MCF 10A (cell line): ENCODE measurements at regions not wholly inside any gene's neighbourhood (a gene's known extent, or its start where the extent isn't known, plus 50 kb on each side); places are given as distances from the start of the nearest gene placed in this dataset.

ENCODE experiments used
- BruUV-seq: library from RNA; stranded (reverse); fragments of 400-500 nt; replicated peaks from 2 replicates; lab custom pipeline; 2021; lab: Mats Ljungman, UMichigan
- CTCF ChIA-PET: fragments of 300-600 bp; sonication (Branson Sonifier 250); formaldehyde crosslinking; extraction: SDS; loops from one replicate; lab custom pipeline; 2021; ENCODE audit warnings: antibody characterized with exemption, inconsistent platforms; lab: Yijun Ruan, JAX
- POLR2A ChIA-PET: fragments of 300-600, 350-650 bp; sonication (Branson Sonifier 250); formaldehyde crosslinking; extraction: SDS; loops from one replicate; lab custom pipeline; 2020; ENCODE audit warnings: antibody characterized with exemption, inconsistent platforms; lab: Yijun Ruan, JAX
- DNase-seq: peaks from one replicate; pipeline ENCODE4 v3.0.0-alpha.2; 2018; ENCODE audit not compliant: unreplicated experiment
- H3K27ac Mint-ChIP-seq: one replicate; pipeline ENCODE4 v1.8.0; 2022; ENCODE audit warnings: mild to moderate bottlenecking, low read depth, mixed read lengths; ENCODE audit not compliant: unreplicated experiment
- H3K27me3 Mint-ChIP-seq: one replicate; pipeline ENCODE4 v1.8.0; 2022; ENCODE audit warnings: mixed read lengths; ENCODE audit not compliant: insufficient read depth, unreplicated experiment
- H3K36me3 Mint-ChIP-seq: one replicate; pipeline ENCODE4 v1.8.0; 2022; ENCODE audit warnings: mild to moderate bottlenecking, moderate library complexity, mixed read lengths; ENCODE audit not compliant: insufficient read depth, unreplicated experiment
- H3K4me1 Mint-ChIP-seq: one replicate; pipeline ENCODE4 v1.8.0; 2022; ENCODE audit warnings: mixed read lengths; ENCODE audit not compliant: insufficient read depth, unreplicated experiment
- H3K4me3 Mint-ChIP-seq: one replicate; pipeline ENCODE4 v1.8.0; 2022; ENCODE audit warnings: mild to moderate bottlenecking, moderate library complexity, mixed read lengths; ENCODE audit not compliant: unreplicated experiment
- H3K9me3 Mint-ChIP-seq: one replicate; pipeline ENCODE4 v1.8.0; 2022; ENCODE audit warnings: mixed read lengths; ENCODE audit not compliant: unreplicated experiment
- intact Hi-C: fragments of 100-400 bp; cut with micrococcal nuclease; formaldehyde crosslinking; loops from 2 replicates; pipeline ENCODE4 v1.14.1; 2022
- TF ChIP-seq, protein P1 (sequence below): fragments of 200-600 bp; IDR thresholded peaks from one replicate; pipeline ENCODE4 v1.8.0; 2022; ENCODE audit warnings: antibody characterized with exemption, mild to moderate bottlenecking; ENCODE audit not compliant: unreplicated experiment

DNA sequence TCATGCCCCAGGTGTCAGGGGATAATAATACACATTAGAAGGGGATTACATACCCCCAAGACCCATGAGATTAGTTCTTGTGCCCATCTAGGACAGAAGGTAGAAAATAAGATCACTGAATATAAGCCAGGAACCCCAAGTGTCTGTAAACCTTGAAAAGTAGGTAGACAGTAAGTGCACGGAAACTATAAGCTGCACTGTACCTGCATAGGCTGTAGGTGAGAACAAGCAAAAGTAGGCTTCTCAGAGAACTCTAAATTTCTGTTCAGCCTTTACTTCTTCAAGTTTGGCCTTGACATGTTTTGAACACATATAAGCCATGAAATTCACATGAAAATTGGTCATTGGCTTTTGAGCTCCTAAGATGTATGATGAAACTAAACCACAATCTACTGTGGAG lies 113.0 kb upstream of the FSIP2 start:
- DNase-seq: no peak
- TF ChIP-seq, protein P1, sequence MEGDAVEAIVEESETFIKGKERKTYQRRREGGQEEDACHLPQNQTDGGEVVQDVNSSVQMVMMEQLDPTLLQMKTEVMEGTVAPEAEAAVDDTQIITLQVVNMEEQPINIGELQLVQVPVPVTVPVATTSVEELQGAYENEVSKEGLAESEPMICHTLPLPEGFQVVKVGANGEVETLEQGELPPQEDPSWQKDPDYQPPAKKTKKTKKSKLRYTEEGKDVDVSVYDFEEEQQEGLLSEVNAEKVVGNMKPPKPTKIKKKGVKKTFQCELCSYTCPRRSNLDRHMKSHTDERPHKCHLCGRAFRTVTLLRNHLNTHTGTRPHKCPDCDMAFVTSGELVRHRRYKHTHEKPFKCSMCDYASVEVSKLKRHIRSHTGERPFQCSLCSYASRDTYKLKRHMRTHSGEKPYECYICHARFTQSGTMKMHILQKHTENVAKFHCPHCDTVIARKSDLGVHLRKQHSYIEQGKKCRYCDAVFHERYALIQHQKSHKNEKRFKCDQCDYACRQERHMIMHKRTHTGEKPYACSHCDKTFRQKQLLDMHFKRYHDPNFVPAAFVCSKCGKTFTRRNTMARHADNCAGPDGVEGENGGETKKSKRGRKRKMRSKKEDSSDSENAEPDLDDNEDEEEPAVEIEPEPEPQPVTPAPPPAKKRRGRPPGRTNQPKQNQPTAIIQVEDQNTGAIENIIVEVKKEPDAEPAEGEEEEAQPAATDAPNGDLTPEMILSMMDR: no peak
- no peak overlapping the region for H3K27ac Mint-ChIP-seq
- CTCF ChIA-PET: no interaction called here
- intact Hi-C loops: no loop called here
- no TSS peak for BruUV-seq
- no peaks in the 10 kb centered on the region for H3K27me3 Mint-ChIP-seq
- H3K4me1 Mint-ChIP-seq: no peaks in the 10 kb centered on the region
- POLR2A ChIA-PET: no interaction called here
- no peak overlapping the region for H3K4me3 Mint-ChIP-seq
- no peaks in the 10 kb centered on the region for H3K36me3 Mint-ChIP-seq
- H3K9me3 Mint-ChIP-seq: peaks cover 5% of the 10 kb centered on the region

DNA sequence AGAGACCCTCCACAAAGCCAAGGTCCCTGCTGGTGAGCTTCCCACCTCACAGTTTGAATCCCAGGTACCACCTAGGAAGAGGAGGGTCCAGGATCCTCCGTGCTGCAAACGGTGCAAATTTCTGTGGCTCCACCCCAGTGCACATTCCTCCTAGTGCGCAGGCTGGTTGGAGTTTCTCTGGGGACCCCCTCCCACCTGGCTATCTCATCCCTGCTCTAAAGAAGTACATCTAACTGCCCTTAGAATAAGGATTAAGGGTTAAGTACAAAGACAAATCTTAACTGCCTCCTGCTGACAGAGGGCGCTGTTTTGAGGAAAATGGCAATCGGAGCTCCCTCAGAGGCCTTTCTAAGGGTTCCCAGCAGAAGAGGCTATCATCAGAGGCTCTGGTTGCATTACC lies 109.6 kb upstream of the FSIP2 start:
- CTCF ChIA-PET: interaction anchor here (0.6 to 1.3 kb wide), 3 partner anchors 11 to 173 kb away, joined by 3 to 5 read pairs (median 4); no protein-coding TSS in a partner anchor
- DNase-seq: peak; percentile 14

DNA sequence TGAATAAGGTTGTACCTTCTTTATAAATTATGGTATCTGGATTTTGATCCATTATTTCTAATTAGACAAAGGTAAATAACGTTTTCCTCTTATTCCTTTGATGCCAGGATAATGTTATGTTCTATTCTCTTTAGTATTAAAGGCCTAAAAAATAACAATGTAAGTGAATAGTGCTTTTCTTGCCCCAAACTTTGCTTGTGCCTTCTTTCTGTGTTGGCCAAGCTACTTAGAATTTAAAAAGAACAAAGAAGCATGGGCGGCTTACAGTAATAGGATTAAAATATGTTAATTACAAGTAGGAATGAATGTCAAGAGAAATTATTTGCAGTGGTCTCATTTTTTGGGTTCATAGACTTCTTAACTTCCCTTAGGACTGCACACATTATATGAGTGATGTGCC lies 105.0 kb upstream of the FSIP2 start:
- DNase-seq: no peak
- no TSS peak for BruUV-seq
- Mint-ChIP-seq H3K4me3 (no peak overlapping the region), H3K9me3 (no peaks in the 10 kb centered on the region), H3K27ac (no peak overlapping the region), H3K36me3 (no peaks in the 10 kb centered on the region), H3K4me1 (no peaks in the 10 kb centered on the region), H3K27me3 (no peaks in the 10 kb centered on the region)
- TF ChIP-seq, protein P1: no peak
- intact Hi-C loops: no loop called here
- POLR2A ChIA-PET: no interaction called here
- CTCF ChIA-PET: no interaction called here

More for the DNA sequence above, 109.6 kb upstream of the FSIP2 start:
- Mint-ChIP-seq H3K4me1 (no peaks in the 10 kb centered on the region), H3K9me3 (no peaks in the 10 kb centered on the region), H3K36me3 (no peaks in the 10 kb centered on the region), H3K27ac (no peak overlapping the region), H3K27me3 (no peaks in the 10 kb centered on the region), H3K4me3 (no peak overlapping the region)
- intact Hi-C loops: no loop called here
- POLR2A ChIA-PET: no interaction called here
- TF ChIP-seq, protein P1: no peak
- BruUV-seq: no TSS peak

DNA sequence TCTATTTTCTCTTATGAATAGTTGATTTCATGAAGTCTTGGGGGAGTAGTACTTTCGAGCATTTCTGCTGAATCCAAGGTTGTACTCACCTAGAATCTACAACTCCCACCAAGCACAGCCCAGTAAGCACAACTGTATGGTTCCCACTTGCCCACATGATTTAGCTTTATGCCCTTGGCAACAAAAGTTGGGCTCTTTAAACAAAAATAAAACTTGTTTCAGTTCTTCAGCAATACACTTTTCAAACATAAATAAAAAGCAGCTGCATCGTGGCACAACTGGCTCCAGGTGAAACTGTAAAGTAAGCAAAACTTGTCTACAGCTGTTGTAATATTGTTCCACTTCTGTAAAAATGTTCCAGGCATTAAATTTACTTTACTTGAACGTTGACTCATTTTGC lies 99.8 kb upstream of the FSIP2 start:
- no peaks in the 10 kb centered on the region for H3K9me3 Mint-ChIP-seq

More for the DNA sequence above, 99.8 kb upstream of the FSIP2 start:
- TF ChIP-seq, protein P1: no peak
- Mint-ChIP-seq H3K4me1 (no peaks in the 10 kb centered on the region), H3K36me3 (no peaks in the 10 kb centered on the region), H3K27ac (no peak overlapping the region), H3K4me3 (no peak overlapping the region), H3K27me3 (no peaks in the 10 kb centered on the region)
- ChIA-PET POLR2A (no interaction called here), CTCF (interaction anchor here (0.6 kb wide), 1 partner anchor 60 kb away, joined by 4 read pairs; no protein-coding TSS in a partner anchor)
- intact Hi-C loops: no loop called here
- no TSS peak for BruUV-seq
- DNase-seq: no peak
